IPS-20b (cell line): ENCODE measurements at regions not wholly inside any gene's neighbourhood (a gene's known extent, or its start where the extent isn't known, plus 50 kb on each side); places are given as distances from the start of the nearest gene placed in this dataset.

Source experiments
- H3K27ac ChIP-seq: one replicate; pipeline ENCODE4 v1.5.1; 2013; ENCODE audit warnings: low read length
- H3K27me3 ChIP-seq: 2 replicates; pipeline ENCODE4 v1.6.1; 2013; ENCODE audit warnings: mild to moderate bottlenecking, low read length, inconsistent platforms; ENCODE audit not compliant: insufficient read depth
- H3K36me3 ChIP-seq: 2 replicates; pipeline ENCODE4 v1.6.1; 2013; ENCODE audit warnings: low read depth, mild to moderate bottlenecking, inconsistent platforms, low read length, moderate library complexity; ENCODE audit not compliant: insufficient read depth
- H3K4me1 ChIP-seq: 2 replicates; pipeline ENCODE4 v1.6.1; 2013; ENCODE audit warnings: mild to moderate bottlenecking, control low read depth, inconsistent platforms, low read length, moderate library complexity; ENCODE audit not compliant: insufficient read depth
- H3K4me3 ChIP-seq: 2 replicates; pipeline ENCODE4 v1.5.1; 2013; ENCODE audit warnings: mild to moderate bottlenecking, low read length, inconsistent platforms
- H3K9ac ChIP-seq: 2 replicates; pipeline ENCODE4 v1.6.1; 2013; ENCODE audit warnings: low read depth, mild to moderate bottlenecking, inconsistent platforms, low read length, moderate library complexity
- H3K9me3 ChIP-seq: 2 replicates; pipeline ENCODE4 v1.6.1; 2013; ENCODE audit warnings: mild to moderate bottlenecking, low read depth, low read length, inconsistent platforms; ENCODE audit not compliant: insufficient read depth

DNA sequence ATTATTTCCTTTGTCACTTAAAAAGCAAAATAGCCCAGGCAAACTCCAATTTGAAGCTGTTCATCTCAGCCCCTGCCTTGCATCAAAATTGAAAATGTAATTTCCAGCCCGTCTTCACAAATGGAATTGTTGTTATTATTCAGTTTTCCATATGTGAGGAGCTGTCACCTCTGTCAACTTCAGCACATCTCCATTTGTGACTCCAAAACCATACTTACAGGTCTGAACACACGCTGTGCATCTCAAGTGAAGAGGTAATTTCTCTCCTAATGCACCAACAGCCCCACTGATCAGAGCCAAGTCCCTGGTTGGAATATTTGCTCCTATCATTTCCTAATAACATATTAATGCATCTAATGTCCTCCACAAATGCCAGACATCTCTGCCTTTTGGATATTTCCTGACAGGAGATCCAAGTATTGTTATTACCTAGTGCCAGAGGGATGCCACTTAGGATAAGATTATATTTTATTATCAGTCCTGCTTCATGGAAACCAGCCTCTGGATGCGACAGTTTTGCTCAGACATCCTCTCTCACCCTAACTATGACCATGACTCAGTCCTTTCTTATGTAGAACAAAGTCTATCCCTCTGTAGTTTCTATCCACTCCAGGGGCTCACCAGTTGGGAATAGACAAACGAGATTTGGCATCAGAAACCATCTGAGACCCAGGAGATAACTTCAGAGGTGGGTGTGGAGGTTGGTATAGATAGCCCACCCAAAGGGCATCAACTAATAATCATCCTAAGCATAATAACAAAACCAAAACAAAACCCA, 379.8 kb downstream of the VPS13C start:
- H3K4me3 ChIP-seq: no peak overlapping the region
- peaks cover 2% of the 10 kb centered on the region; the same call in 1 of the 2 replicates for H3K9me3 ChIP-seq
- no peaks in the 10 kb centered on the region for H3K27me3 ChIP-seq
- no peaks in the 10 kb centered on the region for H3K36me3 ChIP-seq
- H3K9ac ChIP-seq: no peak overlapping the region
- peaks cover 13% of the 10 kb centered on the region; the same call in 1 of the 2 replicates for H3K4me1 ChIP-seq
- no peak overlapping the region for H3K27ac ChIP-seq

GRCh38 chr15:61671736-61672135, 388.5 kb downstream of the VPS13C start:
- Histone ChIP-seq H3K27me3 (no peaks in the 10 kb centered on the region), H3K4me3 (no peak overlapping the region), H3K9ac (no peak overlapping the region), H3K4me1 (no peaks in the 10 kb centered on the region), H3K27ac (no peak overlapping the region), H3K36me3 (no peaks in the 10 kb centered on the region), H3K9me3 (no peaks in the 10 kb centered on the region)

DNA sequence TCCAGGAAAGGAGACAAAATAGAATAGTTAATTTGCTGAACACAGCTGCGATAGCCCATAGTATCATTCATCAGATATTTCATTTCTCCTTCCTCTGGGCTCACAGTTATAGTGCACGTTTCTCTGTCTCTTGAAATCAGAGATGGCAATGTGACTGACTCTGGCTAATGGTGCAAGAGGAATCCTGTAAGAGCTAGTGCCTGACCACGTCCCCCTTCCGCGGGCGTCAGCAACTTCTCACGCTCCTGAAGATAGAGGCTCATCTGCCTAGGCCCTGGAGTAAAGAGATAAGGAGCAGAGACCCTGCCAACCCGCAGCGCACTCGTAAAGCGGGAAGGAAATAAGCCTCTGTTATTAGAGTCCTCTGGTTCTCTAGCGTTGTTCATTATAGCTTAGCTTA, 391.8 kb downstream of the VPS13C start:
- no peaks in the 10 kb centered on the region for H3K9me3 ChIP-seq
- no peaks in the 10 kb centered on the region for H3K27me3 ChIP-seq

DNA sequence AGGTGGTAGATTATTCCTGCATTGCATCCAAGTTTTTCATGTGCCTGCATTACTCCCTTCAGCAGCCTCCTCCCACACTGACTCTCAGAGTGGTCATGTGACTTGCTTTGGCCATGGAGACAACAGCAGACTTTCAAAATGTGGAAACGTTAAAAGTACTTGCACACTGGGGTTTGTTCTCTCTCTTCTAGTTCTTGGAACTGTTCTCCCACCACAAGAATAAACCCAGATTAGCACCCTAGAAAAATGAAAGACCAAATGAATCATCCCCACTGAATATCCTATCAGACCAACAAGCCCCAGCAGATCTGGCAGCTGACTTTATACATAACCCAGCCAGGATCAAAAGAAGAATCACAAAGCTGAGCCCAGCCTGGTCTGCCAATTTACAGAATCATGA, 398.5 kb downstream of the VPS13C start:
- Histone ChIP-seq H3K4me1 (peaks cover 4% of the 10 kb centered on the region; the same call in 1 of the 2 replicates), H3K27ac (no peak overlapping the region), H3K9ac (no peak overlapping the region), H3K27me3 (no peaks in the 10 kb centered on the region), H3K4me3 (no peak overlapping the region), H3K36me3 (no peaks in the 10 kb centered on the region), H3K9me3 (no peaks in the 10 kb centered on the region)

More for the DNA sequence above, 391.8 kb downstream of the VPS13C start:
- no peak overlapping the region for H3K9ac ChIP-seq
- no peak overlapping the region for H3K27ac ChIP-seq
- no peak overlapping the region for H3K4me3 ChIP-seq
- H3K36me3 ChIP-seq: no peaks in the 10 kb centered on the region
- no peaks in the 10 kb centered on the region for H3K4me1 ChIP-seq

DNA sequence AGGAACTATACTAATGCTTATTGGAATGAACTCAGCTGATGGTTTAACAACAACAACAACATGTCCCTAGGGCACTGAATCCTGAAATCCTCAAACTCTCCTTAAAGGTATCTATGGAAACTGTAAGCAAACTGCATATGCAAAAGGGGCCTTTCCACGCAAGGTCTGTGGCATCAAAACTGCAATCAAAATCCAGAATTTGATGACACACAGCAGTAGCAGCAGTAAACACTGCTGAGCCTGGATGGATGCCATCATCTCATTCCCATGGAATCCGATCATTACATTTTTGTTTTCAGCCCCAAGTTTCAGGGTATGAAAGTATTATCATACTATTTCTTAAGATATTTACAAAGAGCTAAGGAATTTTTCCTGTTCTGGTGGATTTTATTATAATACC, 399.7 kb downstream of the VPS13C start:
- Histone ChIP-seq H3K9ac (no peak overlapping the region), H3K27me3 (no peaks in the 10 kb centered on the region), H3K36me3 (no peaks in the 10 kb centered on the region), H3K9me3 (no peaks in the 10 kb centered on the region), H3K4me3 (no peak overlapping the region), H3K27ac (no peak overlapping the region), H3K4me1 (peaks cover 4% of the 10 kb centered on the region; the same call in 1 of the 2 replicates)

DNA sequence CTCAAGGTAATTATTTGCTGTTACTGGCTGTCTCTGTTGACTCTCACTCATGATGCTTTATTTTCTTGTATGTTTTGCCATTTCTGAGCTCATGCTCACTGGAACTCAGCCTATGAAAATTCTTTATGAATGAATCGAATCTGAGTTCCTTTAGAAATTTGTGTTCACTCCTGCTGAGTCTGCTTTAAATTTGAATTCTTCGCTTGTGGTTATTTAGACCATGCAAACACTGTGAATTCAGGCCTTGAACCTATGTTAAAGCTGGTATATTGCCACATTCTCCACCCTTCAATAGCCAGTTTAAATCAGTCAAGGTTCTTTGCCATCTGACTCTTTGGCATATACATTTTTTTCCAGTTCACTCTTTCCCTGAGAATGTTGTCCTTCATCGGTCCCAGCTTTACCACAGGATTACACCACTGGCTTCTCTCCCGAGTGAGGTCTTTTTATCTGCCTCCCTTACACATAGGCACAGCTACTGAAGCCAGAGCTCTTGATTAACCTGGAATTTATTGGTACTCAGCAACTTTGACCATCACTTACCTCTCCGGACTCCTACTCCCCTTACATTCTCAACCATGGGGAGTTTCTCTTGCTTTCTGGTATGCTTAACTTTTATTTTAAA, 400.6 kb downstream of the VPS13C start:
- Histone ChIP-seq H3K27me3 (no peaks in the 10 kb centered on the region), H3K36me3 (no peaks in the 10 kb centered on the region), H3K4me3 (no peak overlapping the region), H3K4me1 (peaks cover 6% of the 10 kb centered on the region; the same call in 1 of the 2 replicates), H3K9me3 (no peaks in the 10 kb centered on the region), H3K27ac (no peak overlapping the region), H3K9ac (no peak overlapping the region)

- Histone ChIP-seq H3K4me1 (peaks cover 6% of the 10 kb centered on the region; the same call in 1 of the 2 replicates), H3K27me3 (no peaks in the 10 kb centered on the region), H3K27ac (no peak overlapping the region), H3K36me3 (no peaks in the 10 kb centered on the region), H3K9me3 (no peaks in the 10 kb centered on the region), H3K9ac (no peak overlapping the region), H3K4me3 (no peak overlapping the region)
Observed at GRCh38 chr15:61657461-61657860, 402.8 kb downstream of the VPS13C start.

DNA sequence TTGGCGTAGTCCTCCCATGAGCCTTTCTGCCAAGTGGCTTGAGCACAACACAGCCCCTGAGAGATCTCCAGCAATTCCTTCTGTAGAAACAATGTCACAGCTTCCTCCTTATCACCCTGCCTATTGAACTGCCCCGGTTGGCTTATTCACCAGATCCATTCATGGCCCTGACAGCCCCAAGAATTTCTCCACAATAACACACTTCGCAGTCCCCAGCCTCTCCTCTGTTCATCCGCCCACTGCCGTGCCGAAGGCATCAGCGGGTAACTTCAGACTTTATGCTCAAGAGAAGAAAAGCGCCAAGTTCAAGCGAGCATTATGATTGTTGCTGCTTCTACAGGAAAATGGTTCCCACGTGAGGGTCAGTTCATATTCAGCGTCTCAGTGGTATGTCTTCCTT, 403.9 kb downstream of the VPS13C start:
- H3K27ac ChIP-seq: no peak overlapping the region
- H3K9me3 ChIP-seq: no peaks in the 10 kb centered on the region
- H3K4me1 ChIP-seq: peaks cover 6% of the 10 kb centered on the region; the same call in 1 of the 2 replicates
- H3K27me3 ChIP-seq: no peaks in the 10 kb centered on the region
- H3K36me3 ChIP-seq: no peaks in the 10 kb centered on the region
- H3K4me3 ChIP-seq: no peak overlapping the region
- no peak overlapping the region for H3K9ac ChIP-seq

DNA sequence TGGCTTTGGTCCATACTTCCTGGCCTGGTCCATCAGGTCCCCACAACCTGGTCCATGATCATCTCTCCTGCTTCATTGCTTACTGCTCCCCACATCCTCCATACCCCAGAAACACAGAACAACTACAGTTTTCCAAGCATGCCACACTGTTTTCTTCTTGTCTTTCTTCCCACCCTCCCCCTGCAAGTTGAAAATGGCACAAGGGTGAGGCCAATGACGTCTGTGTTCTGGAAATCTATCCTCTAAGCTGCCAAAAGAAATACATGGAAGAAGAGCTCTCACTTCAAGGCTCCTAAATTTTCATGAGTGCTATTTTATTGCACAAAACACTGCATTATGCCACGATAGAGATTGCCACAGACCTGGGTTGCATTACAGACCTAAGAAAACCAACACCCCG, 404.4 kb downstream of the VPS13C start:
- Histone ChIP-seq H3K27me3 (no peaks in the 10 kb centered on the region), H3K27ac (no peak overlapping the region), H3K9ac (no peak overlapping the region), H3K36me3 (no peaks in the 10 kb centered on the region), H3K9me3 (no peaks in the 10 kb centered on the region), H3K4me3 (no peak overlapping the region), H3K4me1 (peaks cover 6% of the 10 kb centered on the region; the same call in 1 of the 2 replicates)

DNA sequence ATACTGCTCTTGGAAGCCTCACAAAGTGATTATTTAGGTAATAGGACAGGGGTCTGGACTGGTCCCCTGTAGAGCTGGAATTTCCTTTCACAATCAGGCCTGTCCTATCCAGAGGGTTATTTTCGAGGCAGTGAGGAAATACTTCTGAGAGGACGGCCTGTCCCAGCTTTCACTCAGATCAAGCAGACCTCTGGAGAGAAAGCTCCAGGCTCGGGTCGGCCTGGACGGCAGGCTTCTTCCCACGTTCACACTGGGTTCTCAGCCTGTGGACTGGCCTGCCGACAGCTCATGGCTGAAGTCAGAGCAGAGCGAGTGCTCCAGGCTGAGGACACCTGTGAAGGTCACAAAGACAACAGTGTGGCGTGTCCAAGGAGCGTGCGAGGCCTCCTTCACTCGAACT, 405.3 kb downstream of the VPS13C start:
- Histone ChIP-seq H3K36me3 (no peaks in the 10 kb centered on the region), H3K27me3 (no peaks in the 10 kb centered on the region), H3K4me1 (peaks cover 6% of the 10 kb centered on the region; the same call in 1 of the 2 replicates), H3K9me3 (no peaks in the 10 kb centered on the region), H3K4me3 (no peak overlapping the region), H3K27ac (no peak overlapping the region), H3K9ac (no peak overlapping the region)

- no peaks in the 10 kb centered on the region for H3K36me3 ChIP-seq
- H3K27me3 ChIP-seq: no peaks in the 10 kb centered on the region
- no peak overlapping the region for H3K27ac ChIP-seq
- no peak overlapping the region for H3K4me3 ChIP-seq
- no peaks in the 10 kb centered on the region for H3K9me3 ChIP-seq
- H3K9ac ChIP-seq: no peak overlapping the region
- 0 out of 2 replicates have a peak, but pooled peaks cover 2% of the 10 kb centered on the region for H3K4me1 ChIP-seq
Observed at GRCh38 chr15:61654002-61654740, 406.1 kb downstream of the VPS13C start.
